ENCODE measurements at regions not wholly inside any gene's neighbourhood (a gene's known extent, or its start where the extent isn't known, plus 50 kb on each side); places are given as distances from the start of the nearest gene placed in this dataset.

DNA sequence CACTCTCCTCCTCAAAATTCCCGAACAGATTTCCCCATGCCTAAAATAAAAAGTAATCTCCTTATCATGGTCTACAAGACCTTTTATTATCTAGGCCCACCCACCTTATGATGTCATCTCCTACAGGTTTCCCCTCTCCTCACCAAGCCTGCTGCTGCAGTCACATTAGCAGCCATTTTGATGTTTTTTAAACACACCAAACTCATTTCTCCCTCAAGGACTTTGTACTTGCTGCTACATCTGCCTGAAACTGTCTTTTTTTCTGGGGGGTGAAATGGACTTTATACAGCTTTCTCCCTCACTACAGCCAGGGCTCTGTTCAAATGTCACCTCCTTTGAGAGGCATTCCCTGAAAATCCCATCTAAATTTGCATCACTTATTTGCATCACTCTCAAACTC is 90.2 kb upstream of the TAB3 start:
- TF ChIP-seq CTCF (IDR thresholded peaks at IDR 0.05), result no peak
- no peaks in the 10 kb centered on the region for H3K27me3 ChIP-seq
- no peaks in the 10 kb centered on the region for H3K9me3 ChIP-seq
- H3K27ac ChIP-seq, result no peak overlapping the region
- H3K4me1 ChIP-seq (ENCODE audit: control insufficient read depth in 1 of 2, insufficient read depth in 1 of 2, low read depth in 1 of 2, low read length in 1 of 2), result no peaks in the 10 kb centered on the region
- no peak overlapping the region for H3K4me3 ChIP-seq (ENCODE audit: low read depth in 1 of 2, low read length in 1 of 2)
- no peaks in the 10 kb centered on the region for H3K36me3 ChIP-seq

DNA sequence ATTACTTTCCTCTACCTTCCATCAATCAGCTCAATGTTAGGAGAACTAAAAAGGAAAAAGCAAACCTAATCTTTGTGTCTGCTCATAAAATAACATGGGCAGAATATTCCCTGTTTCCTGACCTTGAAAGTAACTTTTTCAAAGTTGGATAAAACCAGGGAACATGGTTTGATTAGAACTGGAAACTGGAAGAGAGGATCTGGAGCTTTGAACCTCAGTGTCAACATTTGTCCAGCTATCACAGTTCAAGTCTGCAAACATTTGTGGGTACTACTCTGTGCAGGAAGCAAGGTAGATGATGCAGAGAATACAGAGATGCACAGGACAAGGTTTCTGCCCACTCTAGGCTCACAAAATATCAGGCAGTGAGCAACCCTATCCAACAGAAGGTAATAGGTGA is 86.4 kb upstream of the TAB3 start:
- H3K4me3 ChIP-seq (ENCODE audit: low read depth in 1 of 2, low read length in 1 of 2), result no peak overlapping the region
- no peak for TF ChIP-seq CTCF (IDR thresholded peaks at IDR 0.05)
- no peaks in the 10 kb centered on the region for H3K27me3 ChIP-seq
- H3K4me1 ChIP-seq (ENCODE audit: control insufficient read depth in 1 of 2, insufficient read depth in 1 of 2, low read depth in 1 of 2, low read length in 1 of 2), result no peaks in the 10 kb centered on the region
- H3K9me3 ChIP-seq, result no peaks in the 10 kb centered on the region
- H3K27ac ChIP-seq, result no peak overlapping the region
- no peaks in the 10 kb centered on the region for H3K36me3 ChIP-seq

- H3K9me3 ChIP-seq, result no peaks in the 10 kb centered on the region
- TF ChIP-seq CTCF (IDR thresholded peaks at IDR 0.05), result no peak
- no peak overlapping the region for H3K4me3 ChIP-seq (ENCODE audit: low read depth in 1 of 2, low read length in 1 of 2)
- no peaks in the 10 kb centered on the region for H3K4me1 ChIP-seq (ENCODE audit: control insufficient read depth in 1 of 2, insufficient read depth in 1 of 2, low read depth in 1 of 2, low read length in 1 of 2)
- H3K27ac ChIP-seq, result no peak overlapping the region
- no peaks in the 10 kb centered on the region for H3K36me3 ChIP-seq
- no peaks in the 10 kb centered on the region for H3K27me3 ChIP-seq
These were observed 84.9 kb upstream of the TAB3 start for GRCh38 chrX:30973784-30974427.

GRCh38 chrX:30971774-30972603 is 82.9 kb upstream of the TAB3 start:
- Histone ChIP-seq H3K4me3 (ENCODE audit: low read depth in 1 of 2, low read length in 1 of 2) (no peak overlapping the region), H3K27me3 (no peaks in the 10 kb centered on the region), H3K4me1 (ENCODE audit: control insufficient read depth in 1 of 2, insufficient read depth in 1 of 2, low read depth in 1 of 2, low read length in 1 of 2) (peaks cover 0 to 3% of the 10 kb centered on the region in 2 experiments), H3K9me3 (no peaks in the 10 kb centered on the region), H3K36me3 (no peaks in the 10 kb centered on the region), H3K27ac (no peak overlapping the region)
- TF ChIP-seq CTCF (IDR thresholded peaks at IDR 0.05), result peak; percentile 40

DNA sequence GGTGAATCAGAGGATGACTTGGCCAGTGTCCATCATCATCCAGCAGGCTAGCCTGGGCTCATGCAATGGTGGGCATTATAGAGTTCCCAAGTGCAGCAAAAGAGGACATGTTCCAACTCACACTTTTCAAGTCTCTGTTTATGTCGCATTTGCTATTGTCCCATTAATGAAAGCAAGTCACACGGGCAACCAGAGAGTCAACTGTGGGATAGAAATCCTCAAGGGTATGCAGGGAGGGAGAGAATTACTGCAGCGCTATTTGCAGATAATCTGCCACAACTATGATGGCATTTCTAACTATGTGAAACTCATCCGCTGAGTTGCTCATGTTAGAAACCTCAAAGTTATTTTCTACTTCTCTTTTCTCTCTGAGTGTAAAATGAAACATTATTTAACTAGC is 78.5 kb upstream of the TAB3 start:
- Histone ChIP-seq H3K4me3 (ENCODE audit: low read depth in 1 of 2, low read length in 1 of 2) (no peak overlapping the region), H3K27ac (no peak overlapping the region), H3K4me1 (ENCODE audit: control insufficient read depth in 1 of 2, insufficient read depth in 1 of 2, low read depth in 1 of 2, low read length in 1 of 2) (peaks cover 0 to 3% of the 10 kb centered on the region in 2 experiments), H3K36me3 (no peaks in the 10 kb centered on the region), H3K9me3 (no peaks in the 10 kb centered on the region), H3K27me3 (no peaks in the 10 kb centered on the region)
- no peak for TF ChIP-seq CTCF (IDR thresholded peaks at IDR 0.05)
